GM12878 (cell line): ENCODE measurements at regions not wholly inside any gene's neighbourhood (a gene's known extent, or its start where the extent isn't known, plus 50 kb on each side); places are given as distances from the start of the nearest gene placed in this dataset.

Experiments used
- ATAC-seq: fragments of 200-7000 bp; cut with Tn5 transposase; 3 replicates; pipeline ENCODE4 v1.9.1; 2020; ENCODE audit warnings: mild to moderate bottlenecking, moderate library complexity
- BruUV-seq: library from RNA; stranded (reverse); fragments of 400-500 nt; replicated peaks from 2 replicates; lab custom pipeline; 2021; lab: Mats Ljungman, UMichigan
- CTCF ChIA-PET: fragments of 300-600 bp; sonication (Branson Sonifier 250); formaldehyde crosslinking; extraction: SDS; loops from one replicate; lab custom pipeline; 2021; ENCODE audit warnings: inconsistent platforms; lab: Yijun Ruan, JAX
- POLR2A ChIA-PET: fragments of 350-600 bp; formaldehyde crosslinking; extraction: SDS; loops from one replicate; lab custom pipeline; 2021; ENCODE audit warnings: inconsistent platforms; lab: Charles Lee
- RAD21 ChIA-PET: fragments of 300-600 bp; sonication (Branson Sonifier 250); formaldehyde crosslinking; loops from one replicate; lab custom pipeline; 2023; ENCODE audit warnings: antibody characterized with exemption; ENCODE audit not compliant: unreplicated experiment; lab: Charles Lee
- SMC1A ChIA-PET: fragments of 300-600 bp; sonication (Branson Sonifier 250); formaldehyde crosslinking; loops from one replicate; lab custom pipeline; 2023; ENCODE audit not compliant: unreplicated experiment, uncharacterized antibody; lab: Charles Lee
- DNase-seq: peaks from one replicate; pipeline ENCODE4 v3.0.0-alpha.2; 2011; ENCODE audit warnings: low read depth, low spot score
- FAIRE-seq: peaks from 3 replicates; lab custom pipeline; 2011; peaks lifted over from hg19 to GRCh38; lab: Jason Lieb, UNC
- H2AFZ ChIP-seq: 2 replicates; pipeline ENCODE4 v1.6.0; 2011; ENCODE audit warnings: low read depth, low read length, control low read depth; ENCODE audit not compliant: control insufficient read depth
- H3K27ac ChIP-seq: 2 replicates; pipeline ENCODE4 v1.5.1; 2011; ENCODE audit warnings: control low read depth; ENCODE audit not compliant: control insufficient read depth, insufficient read depth
- H3K27me3 ChIP-seq, 2 experiments: replicated peaks in 1 of 2; 2 replicates each; pipeline versions ENCODE4 v1.6.0 to v1.6.1; 2011; ENCODE audit warnings: low read length in 1 of 2; ENCODE audit not compliant: control insufficient read depth in 2 of 2, insufficient read depth in 2 of 2
- H3K36me3 ChIP-seq, 2 experiments: 2 replicates each; pipeline ENCODE4 v1.5.1; 2011; ENCODE audit warnings: low read length in 1 of 2; ENCODE audit not compliant: control insufficient read depth in 2 of 2, insufficient read depth in 2 of 2
- H3K4me1 ChIP-seq: 2 replicates; pipeline ENCODE4 v1.6.1; 2011; ENCODE audit warnings: mild to moderate bottlenecking, low read length, moderate library complexity, mixed read lengths; ENCODE audit not compliant: control insufficient read depth, insufficient read depth
- H3K4me2 ChIP-seq: 2 replicates; pipeline ENCODE4 v1.6.0; 2011; ENCODE audit warnings: control low read depth; ENCODE audit not compliant: control insufficient read depth, insufficient read depth
- H3K4me3 ChIP-seq: fragments of 200-600 bp; sonication (generic); 2 replicates; pipeline ENCODE4 v1.5.1; 2016
- H3K79me2 ChIP-seq: 2 replicates; pipeline ENCODE4 v1.6.0; 2011; ENCODE audit warnings: low read length; ENCODE audit not compliant: control insufficient read depth, insufficient read depth
- H3K9ac ChIP-seq: 2 replicates; pipeline ENCODE4 v1.8.0; 2011; ENCODE audit warnings: low read length, control low read depth, mixed read lengths; ENCODE audit not compliant: control insufficient read depth, insufficient read depth
- H3K9me3 ChIP-seq: replicated peaks from 3 replicates; pipeline ENCODE4 v1.5.1; 2011; ENCODE audit warnings: mild to moderate bottlenecking, low read length; ENCODE audit not compliant: control insufficient read depth, insufficient read depth
- H4K20me1 ChIP-seq: 2 replicates; pipeline ENCODE4 v1.6.0; 2011; ENCODE audit not compliant: control insufficient read depth, insufficient read depth
- BCLAF1 ChIP-seq: fragments of 450-650 bp; IDR thresholded peaks from 2 replicates; pipeline ENCODE4 v1.6.1; 2017; ENCODE audit warnings: antibody characterized with exemption, mild to moderate bottlenecking, moderate library complexity
- MAX ChIP-seq: IDR thresholded peaks from 2 replicates; pipeline ENCODE4 v1.6.1; 2012; ENCODE audit warnings: low read depth, low read length, improper control_type of control experiment
- RFX5 ChIP-seq: IDR thresholded peaks from 2 replicates; pipeline ENCODE4 v1.6.1; 2011; ENCODE audit warnings: low read depth, low read length, improper control_type of control experiment
- SIN3A ChIP-seq: IDR thresholded peaks from 2 replicates; pipeline ENCODE4 v1.6.1; 2012; ENCODE audit warnings: low read depth, low read length, improper control_type of control experiment
- TCF3 ChIP-seq: IDR thresholded peaks from 2 replicates; pipeline ENCODE4 v1.6.1; 2012; ENCODE audit warnings: low read depth, mild to moderate bottlenecking, low read length, borderline replicate concordance; ENCODE audit not compliant: insufficient read depth
- ZNF687 ChIP-seq: fragments of 450-650 bp; IDR thresholded peaks from 2 replicates; pipeline ENCODE4 v1.6.1; 2017; ENCODE audit warnings: mild to moderate bottlenecking, moderate library complexity
- WGBS: methylation state at CpG from one replicate; pipeline ENCODE4 v1.1.6; 2016; ENCODE audit warnings: low lambda C conversion rate; ENCODE audit not compliant: insufficient replicate concordance, insufficient coverage; ENCODE audit errors: missing lambda C conversion rate; 5-methylcytosine and 5-hydroxymethylcytosine counted together
- in situ Hi-C: fragments of 300-500 bp; cut with MboI; formaldehyde crosslinking; loops from 9 replicates; pipeline ENCODE4 v1.14.3; 2018; ENCODE audit warnings: mixed read lengths
- intact Hi-C: fragments of 100-400 bp; cut with micrococcal nuclease; formaldehyde crosslinking; loops from one replicate; pipeline ENCODE4 v1.14.2; 2022; ENCODE audit not compliant: unreplicated experiment

- TF ChIP-seq ZNF687, result no peak
- TF ChIP-seq RFX5, result no peak
- TF ChIP-seq MAX, result no peak
Measured at GRCh38 chr20:21901470-21902275, 196.2 kb downstream of the PAX1 start (continued).

- ChIA-PET RAD21 (no interaction called here), CTCF (no interaction called here), SMC1A (no interaction called here), POLR2A (no interaction called here)
- Histone ChIP-seq H3K27me3 (no peaks in the 10 kb centered on the region), H4K20me1 (no peaks in the 10 kb centered on the region), H2AFZ (no peak overlapping the region), H3K9ac (no peak overlapping the region), H3K4me2 (no peak overlapping the region), H3K27ac (no peak overlapping the region), H3K4me1 (no peaks in the 10 kb centered on the region), H3K4me3 (no peak overlapping the region), H3K79me2 (no peaks in the 10 kb centered on the region), H3K36me3 (no peaks in the 10 kb centered on the region)
- 4% methylated on average over 5 of the region's 5 CpGs for WGBS
- in situ Hi-C loops (no loop called here), intact Hi-C loops (no loop called here)
- ATAC-seq, result no peak
- no peak for FAIRE-seq
- DNase-seq, result no peak
- no peak for TF ChIP-seq SIN3A
- TF ChIP-seq TCF3, result no peak
- TF ChIP-seq BCLAF1, result no peak
- TF ChIP-seq, all 136 proteins: peak for 0
- no TSS peak for BruUV-seq
- no peaks in the 10 kb centered on the region for H3K9me3 ChIP-seq
Measured at GRCh38 chr20:21900431-21900830, 195.0 kb downstream of the PAX1 start.
